RCC 7860 (cell line): ENCODE measurements at regions not wholly inside any gene's neighbourhood (a gene's known extent, or its start where the extent isn't known, plus 50 kb on each side); places are given as distances from the start of the nearest gene placed in this dataset.
"Not testable (repeated sequence)": the region's sequence is repeated elsewhere in the genome, so short reads cannot be mapped to it uniquely, and the experiment has no call there.

ENCODE experiments used
- DNase-seq: peaks from one replicate; pipeline ENCODE4 v3.0.0-alpha.2; 2015; ENCODE audit warnings: low spot score
- FAIRE-seq: peaks from 2 replicates; lab custom pipeline; 2012; peaks lifted over from hg19 to GRCh38; lab: Jason Lieb, UNC

DNA sequence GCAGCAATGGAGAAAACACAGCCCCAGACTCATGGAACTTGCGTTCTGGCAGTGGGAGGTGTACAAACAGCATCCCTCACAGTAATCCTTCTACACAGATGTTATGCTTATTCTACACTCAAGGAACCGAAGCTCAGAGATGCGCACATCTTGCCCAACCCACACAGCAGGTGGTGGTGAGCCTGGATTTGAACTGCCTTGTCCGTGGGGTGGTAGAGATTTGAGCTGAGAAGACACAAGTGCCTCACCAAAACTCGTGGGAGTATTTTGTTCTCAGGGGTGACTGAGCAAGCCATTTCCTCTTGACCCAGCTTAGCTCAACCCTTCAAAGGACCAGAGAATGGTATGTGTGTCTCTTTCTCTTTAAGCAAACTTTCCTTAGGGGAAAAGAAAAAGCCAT is 121.8 kb downstream of the NPIPB11 start:
- not testable (repeated sequence) for FAIRE-seq, DNase-seq

- FAIRE-seq, DNase-seq: not testable (repeated sequence)
These were observed 122.4 kb downstream of the NPIPB11 start for GRCh38 chr16:29284159-29284558.

DNA sequence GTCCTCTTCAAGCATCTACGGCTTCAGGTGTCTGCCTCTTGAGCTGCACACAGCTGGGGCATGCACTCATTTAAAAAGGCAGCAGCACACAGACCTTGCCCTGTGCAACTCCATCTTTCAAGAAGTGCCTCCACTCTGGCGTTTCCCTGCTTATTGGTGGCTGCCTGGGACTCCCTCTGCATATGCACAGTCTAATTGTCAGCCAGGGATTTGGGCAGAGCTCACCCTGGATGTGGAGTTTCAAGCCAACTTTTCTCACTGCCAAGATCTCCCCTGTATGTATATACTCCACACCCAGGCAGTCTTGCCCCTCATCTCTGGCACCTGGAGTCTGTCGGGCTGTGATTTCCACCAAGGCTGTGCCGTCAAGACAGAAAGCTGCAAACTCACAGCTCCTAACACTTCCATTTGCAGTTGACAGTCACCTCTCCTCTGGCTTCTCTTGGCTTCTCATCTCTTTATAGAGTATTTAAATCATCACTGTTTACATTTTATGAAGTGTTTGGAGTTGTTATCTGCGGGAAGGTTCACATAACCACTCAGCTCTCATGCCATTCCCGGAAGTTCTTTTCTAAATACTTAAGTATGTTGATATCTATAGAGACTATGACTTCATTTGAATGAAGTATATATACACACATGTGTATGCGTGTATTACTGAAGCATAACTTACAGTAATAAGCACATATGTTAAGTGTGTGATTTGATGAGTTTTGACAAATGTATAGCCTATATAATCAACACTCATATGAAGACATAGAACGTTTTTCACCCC is 128.2 kb downstream of the NPIPB11 start:
- not testable (repeated sequence) for DNase-seq, FAIRE-seq

GRCh38 chr16:29276446-29276845 is 130.1 kb downstream of the NPIPB11 start:
- FAIRE-seq: not testable (repeated sequence)

DNA sequence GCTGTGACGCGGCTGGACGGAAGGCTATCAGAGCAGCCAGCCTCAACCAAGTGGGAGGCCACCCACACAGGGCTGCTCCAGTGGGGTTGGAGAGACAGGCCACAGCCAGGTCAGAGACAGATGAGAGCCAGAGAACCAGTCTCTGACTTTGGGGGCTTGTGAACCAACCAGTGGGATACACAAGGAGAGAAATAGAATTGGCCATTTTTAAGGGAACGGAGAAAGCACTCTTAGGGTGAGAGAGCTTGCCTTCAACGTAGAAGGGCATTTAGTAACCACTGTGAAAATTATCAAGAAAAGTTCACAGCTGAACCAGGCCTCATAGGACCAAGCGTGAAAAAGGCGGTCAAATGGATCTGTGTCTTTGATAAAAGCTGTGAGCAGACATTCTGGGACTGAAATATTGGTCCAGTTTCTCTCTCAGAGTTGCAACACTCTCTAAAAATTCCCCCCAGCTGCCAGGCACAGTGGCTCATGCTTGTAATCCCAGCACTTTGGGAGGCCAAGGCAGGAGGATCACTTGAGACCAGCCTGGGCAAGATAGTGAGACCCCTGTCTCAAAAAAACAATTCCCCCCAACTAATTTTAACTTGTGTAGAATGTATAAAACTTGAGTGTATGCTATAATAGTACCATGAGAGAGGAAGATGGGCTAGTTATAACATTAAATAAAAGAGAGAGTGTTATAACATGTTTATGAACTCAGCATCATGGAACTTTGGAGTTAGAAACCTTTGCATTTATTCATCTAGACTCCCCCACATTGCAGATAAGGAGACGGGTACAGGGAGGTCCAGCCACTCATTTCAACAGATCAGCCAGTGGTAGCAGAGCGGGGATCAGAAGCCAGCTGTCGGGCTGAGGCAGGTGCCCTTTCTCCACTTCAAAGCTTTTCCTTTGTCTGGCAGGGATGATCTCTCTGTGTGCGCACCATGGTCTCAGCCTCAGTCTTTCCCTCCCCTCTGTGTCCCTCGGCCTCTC is 132.2 kb downstream of the NPIPB11 start:
- FAIRE-seq: not testable (repeated sequence)

More at GRCh38 chr16:29276446-29276845, 130.1 kb downstream of the NPIPB11 start:
- not testable (repeated sequence) for DNase-seq

DNA sequence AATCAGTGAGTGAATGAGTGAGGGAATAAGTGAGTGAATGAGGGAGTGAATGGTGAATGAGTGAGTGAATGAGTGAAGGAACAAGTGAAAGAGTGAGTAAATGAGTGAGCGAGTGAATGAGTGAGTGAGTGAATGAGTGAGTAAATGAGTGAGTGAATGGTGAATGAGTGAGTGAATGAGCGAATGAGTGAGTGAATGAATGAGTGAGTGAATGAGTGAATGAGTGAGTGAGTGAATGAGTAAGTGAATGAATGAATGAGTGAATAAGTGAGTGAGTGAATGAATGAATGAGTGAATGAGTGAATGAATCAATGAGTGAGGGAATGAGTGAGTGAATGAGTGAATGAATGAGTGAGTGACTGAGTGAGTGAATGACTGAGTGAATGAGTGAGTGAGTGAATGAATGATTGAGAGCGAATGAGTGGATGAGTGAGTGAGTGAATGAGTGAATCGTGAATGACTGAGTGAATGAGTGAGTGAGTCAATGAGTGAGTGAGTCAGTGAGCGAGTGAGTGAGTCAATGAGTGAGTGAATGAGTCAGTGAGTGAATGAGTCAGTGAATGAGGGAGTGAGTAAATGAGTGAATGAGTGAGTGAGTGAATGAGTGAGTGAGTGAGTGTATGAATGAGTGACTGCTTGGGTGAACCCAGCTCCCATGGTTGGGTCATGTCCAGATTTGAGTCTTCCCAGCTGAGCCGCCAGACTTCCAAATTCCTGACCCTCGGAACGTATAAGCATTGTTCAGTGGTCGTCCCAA is 133.0 kb downstream of the NPIPB11 start:
- peak; percentile 3 for DNase-seq
- FAIRE-seq: not testable (repeated sequence)

More for the DNA sequence above, 132.2 kb downstream of the NPIPB11 start:
- not testable (repeated sequence) for DNase-seq

- DNase-seq (peak; percentile 94), FAIRE-seq (peak; percentile 97)
These were observed 134.5 kb downstream of the NPIPB11 start for GRCh38 chr16:29271721-29272675.

GRCh38 chr16:29270923-29271322 is 135.6 kb downstream of the NPIPB11 start:
- not testable (repeated sequence) for FAIRE-seq, DNase-seq

- FAIRE-seq, DNase-seq: not testable (repeated sequence)
These were observed 136.5 kb downstream of the NPIPB11 start for GRCh38 chr16:29270033-29270432.

DNA sequence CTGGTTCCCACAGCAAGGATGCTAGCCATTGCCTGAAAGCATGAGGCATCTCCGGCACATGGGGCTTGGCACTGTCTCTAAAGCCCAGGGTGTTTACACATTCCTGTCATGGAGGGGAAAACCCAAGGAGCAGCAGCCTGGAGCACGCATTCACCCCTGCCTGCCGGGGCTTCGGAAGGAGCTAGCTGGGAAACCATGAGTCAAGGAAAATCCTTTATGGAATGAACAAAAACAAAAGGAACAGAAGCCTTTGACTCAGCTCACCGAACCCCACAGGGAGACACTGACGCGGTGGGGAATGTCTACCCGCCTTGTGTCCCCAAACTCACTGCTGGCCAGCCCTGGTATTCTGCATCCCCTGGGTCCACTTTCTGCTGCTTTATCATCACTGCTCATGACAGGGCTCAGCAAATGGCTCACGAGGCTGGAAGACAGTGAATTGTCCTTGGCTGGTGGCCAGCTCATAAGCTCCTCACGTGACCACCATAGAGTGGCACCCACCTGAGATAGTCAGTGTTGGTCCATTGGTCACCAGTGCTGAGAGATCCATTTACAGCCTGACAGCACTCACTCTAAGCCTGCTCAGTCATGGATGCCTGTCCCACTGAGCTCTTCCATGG is 137.2 kb downstream of the NPIPB11 start:
- FAIRE-seq: peak; percentile 86
- peak; percentile 88 for DNase-seq

- DNase-seq: peak; percentile 90
- FAIRE-seq: not testable (repeated sequence)
These were observed 137.7 kb downstream of the NPIPB11 start for GRCh38 chr16:29268785-29269191.

- not testable (repeated sequence) for FAIRE-seq, DNase-seq
These were observed 138.2 kb downstream of the NPIPB11 start for GRCh38 chr16:29268348-29268747.

- not testable (repeated sequence) for FAIRE-seq, DNase-seq
These were observed 138.6 kb downstream of the NPIPB11 start for GRCh38 chr16:29267891-29268290.

GRCh38 chr16:29267055-29267619 is 139.4 kb downstream of the NPIPB11 start:
- FAIRE-seq, DNase-seq: not testable (repeated sequence)

DNA sequence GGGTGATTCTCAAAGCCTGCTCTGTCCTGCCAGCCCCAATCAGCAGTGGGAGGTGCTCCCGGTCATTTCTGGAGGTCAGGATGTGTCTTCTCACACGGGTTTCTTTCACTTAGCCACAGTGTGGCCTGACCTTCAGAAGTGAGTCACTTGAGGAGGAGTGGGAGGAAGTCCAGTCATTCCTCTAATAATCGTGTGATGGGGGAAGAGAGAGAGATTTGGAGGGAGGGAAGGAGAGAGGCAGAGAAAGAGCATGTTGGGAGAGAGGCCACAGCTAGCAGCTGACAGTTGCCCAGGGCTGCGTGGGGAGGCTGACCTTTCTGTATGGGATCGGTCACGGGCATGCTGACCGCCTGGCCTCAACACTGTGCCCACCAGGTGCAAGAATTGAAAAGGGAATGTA is 139.9 kb downstream of the NPIPB11 start:
- DNase-seq (peak; percentile 89), FAIRE-seq (peak; percentile 92)

GRCh38 chr16:29265255-29265853 is 141.2 kb downstream of the NPIPB11 start:
- DNase-seq (peak; percentile 92), FAIRE-seq (peak; percentile 98)

- FAIRE-seq, DNase-seq: not testable (repeated sequence)
These were observed 142.3 kb downstream of the NPIPB11 start for GRCh38 chr16:29264080-29264837.
